BLaER1 treated with 17β-estradiol and CSF1 and Interleukin-3, amounts not matched to agents 10 nM and 100 nM (cell line): ENCODE measurements at regions not wholly inside any gene's neighbourhood (a gene's known extent, or its start where the extent isn't known, plus 50 kb on each side); places are given as distances from the start of the nearest gene placed in this dataset.

ENCODE experiments used
- H3K27ac ChIP-seq, 11 experiments: shearing (Covaris generic); formaldehyde crosslinking; 2 replicates each; pipeline ENCODE4 v1.8.1; 2022
- H3K27me3 ChIP-seq, 11 experiments: shearing (Covaris generic); formaldehyde crosslinking; 2 replicates each; pipeline ENCODE4 v1.8.1; 2022
- H3K36me3 ChIP-seq, 11 experiments: shearing (Covaris generic); formaldehyde crosslinking; 2 replicates each; pipeline ENCODE4 v1.8.1; 2022
- H3K4me1 ChIP-seq, 10 experiments: shearing (Covaris generic); formaldehyde crosslinking; 2 replicates each; pipeline ENCODE4 v1.8.1; 2022
- H3K4me2 ChIP-seq, 11 experiments: shearing (Covaris generic); formaldehyde crosslinking; 2 replicates each; pipeline ENCODE4 v1.8.1; 2022
- H3K4me3 ChIP-seq, 10 experiments: shearing (Covaris generic); formaldehyde crosslinking; 2 replicates each; pipeline ENCODE4 v1.8.1; 2022
- H3K9ac ChIP-seq, 11 experiments: shearing (Covaris generic); formaldehyde crosslinking; 2 replicates each; pipeline ENCODE4 v1.8.1; 2022
- H3K9me3 ChIP-seq, 11 experiments: shearing (Covaris generic); formaldehyde crosslinking; replicated peaks in 1 of 11; 2 replicates each; pipeline ENCODE4 v1.8.1; 2022
- H4K20me1 ChIP-seq, 11 experiments: shearing (Covaris generic); formaldehyde crosslinking; 2 replicates each; pipeline ENCODE4 v1.8.1; 2022
- Cebpa-rat ChIP-seq, 11 experiments: shearing (Covaris generic); IDR thresholded peaks; 2 replicates each; pipeline ENCODE4 v1.8.1; 2022

GRCh38 chr1:232239522-232239921 lies 390.4 kb downstream of the SIPA1L2 start:
- H3K36me3 ChIP-seq: no peaks in the 10 kb centered on the region
- no peak overlapping the region for H3K27ac ChIP-seq
- H3K4me3 ChIP-seq: no peak overlapping the region
- H3K9ac ChIP-seq: no peak overlapping the region
- TF ChIP-seq Cebpa-rat (IDR thresholded peaks at IDR 0.05): no peak
- H3K27me3 ChIP-seq: peaks cover 0 to 86% (median 0%) of the 10 kb centered on the region in 11 experiments; a peak in 6 of 22 replicates
- peaks cover 0 to 6% (median 0%) of the 10 kb centered on the region in 10 experiments; a peak in 3 of 20 replicates for H3K4me1 ChIP-seq
- no peak overlapping the region for H3K4me2 ChIP-seq
- peaks cover 0 to 24% (median 7%) of the 10 kb centered on the region in 11 experiments; a peak in 11 of 22 replicates for H3K9me3 ChIP-seq
- no peaks in the 10 kb centered on the region for H4K20me1 ChIP-seq

DNA sequence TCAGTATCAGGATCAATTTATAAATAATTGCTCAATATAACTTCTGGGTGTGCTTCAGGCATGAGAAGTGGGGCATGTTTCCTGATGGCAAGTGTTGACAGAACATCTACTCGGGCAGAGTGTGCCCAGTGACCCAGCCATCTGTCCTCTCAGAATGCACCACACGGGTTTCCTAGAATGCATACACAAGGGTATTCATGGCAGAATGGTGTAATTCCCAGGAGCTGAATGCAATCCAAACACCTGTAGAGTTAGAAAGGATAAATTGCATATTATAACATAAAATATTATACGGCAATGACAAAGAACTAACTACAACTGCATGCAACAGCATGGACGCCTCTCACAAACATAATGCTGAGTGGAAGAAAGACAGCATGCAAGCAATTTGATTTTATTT lies 391.9 kb downstream of the SIPA1L2 start:
- no peak for TF ChIP-seq Cebpa-rat (IDR thresholded peaks at IDR 0.05)
- Histone ChIP-seq H3K4me3 (no peak overlapping the region; a peak in 1 of 20 replicates), H3K27ac (no peak overlapping the region), H3K4me1 (peaks cover 0 to 6% (median 0%) of the 10 kb centered on the region in 10 experiments; a peak in 3 of 20 replicates), H3K9ac (no peak overlapping the region), H4K20me1 (no peaks in the 10 kb centered on the region), H3K4me2 (peak overlapping the region in 1 of 11 experiments; percentile 9; a peak in 1 of 22 replicates), H3K9me3 (peaks cover 0 to 24% (median 7%) of the 10 kb centered on the region in 11 experiments; a peak in 11 of 22 replicates), H3K36me3 (no peaks in the 10 kb centered on the region), H3K27me3 (peaks cover 0 to 71% (median 0%) of the 10 kb centered on the region in 11 experiments; a peak in 4 of 22 replicates)

- no peak overlapping the region for H3K4me3 ChIP-seq
- TF ChIP-seq Cebpa-rat (IDR thresholded peaks at IDR 0.05): no peak
- H3K4me2 ChIP-seq: no peak overlapping the region
- H3K9me3 ChIP-seq: peaks cover 0 to 8% (median 0%) of the 10 kb centered on the region in 11 experiments; a peak in 2 of 22 replicates
- no peaks in the 10 kb centered on the region for H4K20me1 ChIP-seq
- H3K36me3 ChIP-seq: no peaks in the 10 kb centered on the region
- H3K4me1 ChIP-seq: no peaks in the 10 kb centered on the region
- no peaks in the 10 kb centered on the region for H3K27me3 ChIP-seq
- no peak overlapping the region for H3K27ac ChIP-seq
- no peak overlapping the region for H3K9ac ChIP-seq
Observed at GRCh38 chr1:232227306-232227705, 402.6 kb downstream of the SIPA1L2 start.

- Histone ChIP-seq H3K4me2 (no peak overlapping the region), H4K20me1 (no peaks in the 10 kb centered on the region), H3K36me3 (no peaks in the 10 kb centered on the region), H3K27me3 (no peaks in the 10 kb centered on the region), H3K9ac (no peak overlapping the region), H3K9me3 (peaks cover 0 to 8% (median 0%) of the 10 kb centered on the region in 11 experiments; a peak in 2 of 22 replicates), H3K27ac (no peak overlapping the region), H3K4me1 (no peaks in the 10 kb centered on the region), H3K4me3 (no peak overlapping the region)
- no peak for TF ChIP-seq Cebpa-rat (IDR thresholded peaks at IDR 0.05)
Observed at GRCh38 chr1:232226197-232226712, 403.7 kb downstream of the SIPA1L2 start.

DNA sequence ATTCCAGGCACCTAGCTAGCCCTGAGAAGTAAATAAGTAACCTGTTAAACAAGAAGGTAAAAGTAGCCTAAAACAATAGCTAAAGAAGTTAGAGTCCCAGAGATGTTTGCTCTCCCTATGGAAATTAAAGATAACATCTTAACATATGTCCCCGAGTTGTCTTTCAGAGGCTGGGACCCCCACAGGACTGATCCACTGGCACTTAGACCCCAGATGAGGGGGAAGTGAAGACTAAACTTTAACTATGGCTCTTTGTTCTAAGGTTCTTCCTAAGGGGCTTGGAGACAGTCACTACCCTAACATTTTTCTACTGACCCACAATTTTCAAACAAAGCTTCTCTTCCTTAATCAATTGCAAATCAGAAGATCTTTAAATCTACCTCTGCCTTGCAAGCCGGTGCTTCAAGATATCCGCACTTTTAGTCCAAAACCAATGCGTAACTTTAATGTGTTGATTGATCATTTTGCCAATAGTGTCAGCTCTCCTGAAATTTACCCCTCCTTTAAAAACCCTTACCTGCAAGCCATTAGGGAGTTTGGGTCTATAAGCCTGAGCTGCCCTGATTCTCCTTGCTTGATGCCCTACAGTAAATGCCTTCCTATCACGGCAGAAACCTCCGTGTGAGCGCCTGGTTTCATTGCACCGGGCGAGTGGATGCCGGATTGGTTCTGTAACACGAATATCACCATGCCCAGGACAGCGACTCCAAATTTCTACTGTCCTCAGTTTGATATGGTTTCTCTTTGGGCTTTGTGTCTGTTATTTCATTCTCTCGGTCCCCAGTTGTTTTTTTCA lies 404.4 kb downstream of the SIPA1L2 start:
- Histone ChIP-seq H3K27ac (no peak overlapping the region), H4K20me1 (no peaks in the 10 kb centered on the region), H3K4me2 (no peak overlapping the region), H3K4me3 (no peak overlapping the region), H3K4me1 (no peaks in the 10 kb centered on the region), H3K9ac (no peak overlapping the region), H3K36me3 (no peaks in the 10 kb centered on the region), H3K27me3 (no peaks in the 10 kb centered on the region), H3K9me3 (peaks cover 0 to 8% (median 0%) of the 10 kb centered on the region in 11 experiments; a peak in 2 of 22 replicates)
- no peak for TF ChIP-seq Cebpa-rat (IDR thresholded peaks at IDR 0.05)

DNA sequence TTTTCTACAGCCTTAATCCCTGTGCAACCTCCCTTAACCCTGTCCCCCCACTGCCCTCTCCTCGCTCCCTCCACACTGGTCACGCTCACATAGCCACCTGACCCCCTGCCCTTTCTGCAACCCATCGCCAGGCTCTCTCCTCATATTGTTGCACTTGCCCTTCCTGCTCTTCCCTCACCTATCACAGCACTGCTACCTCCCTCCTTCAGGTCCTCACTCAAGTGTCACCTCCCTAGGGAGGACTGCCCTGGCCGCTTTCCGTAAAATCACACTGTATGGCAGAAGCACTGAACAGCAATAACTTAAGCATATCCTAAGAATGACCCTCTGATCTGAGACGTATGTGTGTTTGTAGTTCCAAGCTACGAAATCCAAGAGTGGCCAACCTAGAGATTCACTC lies 406.0 kb downstream of the SIPA1L2 start:
- Histone ChIP-seq H3K36me3 (no peaks in the 10 kb centered on the region), H3K4me3 (no peak overlapping the region), H4K20me1 (no peaks in the 10 kb centered on the region), H3K9ac (no peak overlapping the region), H3K4me2 (no peak overlapping the region), H3K4me1 (no peaks in the 10 kb centered on the region), H3K27me3 (no peaks in the 10 kb centered on the region), H3K9me3 (no peaks in the 10 kb centered on the region), H3K27ac (no peak overlapping the region)
- TF ChIP-seq Cebpa-rat (IDR thresholded peaks at IDR 0.05): no peak

GRCh38 chr1:232223183-232223708 lies 406.7 kb downstream of the SIPA1L2 start:
- no peaks in the 10 kb centered on the region for H3K36me3 ChIP-seq
- H3K4me3 ChIP-seq: no peak overlapping the region
- H3K9ac ChIP-seq: no peak overlapping the region
- H3K9me3 ChIP-seq: no peaks in the 10 kb centered on the region
- TF ChIP-seq Cebpa-rat (IDR thresholded peaks at IDR 0.05): no peak
- no peak overlapping the region for H3K4me2 ChIP-seq
- H3K27me3 ChIP-seq: no peaks in the 10 kb centered on the region
- H4K20me1 ChIP-seq: no peaks in the 10 kb centered on the region
- no peaks in the 10 kb centered on the region for H3K4me1 ChIP-seq
- no peak overlapping the region for H3K27ac ChIP-seq

DNA sequence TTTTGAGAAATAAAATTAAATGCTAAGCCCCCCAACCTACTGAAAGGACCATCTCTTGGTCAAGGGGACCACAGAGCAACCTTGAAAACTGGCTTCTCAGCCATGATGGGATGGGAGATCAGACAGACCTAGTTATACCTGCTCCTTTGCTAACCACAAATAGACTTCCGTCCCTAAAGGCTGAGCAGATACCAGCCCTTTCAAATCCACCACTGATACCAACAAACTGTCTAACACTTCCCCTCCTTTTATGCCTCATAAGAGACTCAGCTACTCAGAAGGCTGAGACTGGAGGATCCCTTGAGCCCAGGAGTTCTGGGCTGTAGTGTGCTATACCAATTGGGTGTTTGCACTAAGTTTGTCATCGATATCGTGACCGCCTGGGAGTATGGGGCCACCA lies 407.3 kb downstream of the SIPA1L2 start:
- no peak overlapping the region for H3K4me3 ChIP-seq
- no peak overlapping the region for H3K4me2 ChIP-seq
- H3K9me3 ChIP-seq: no peaks in the 10 kb centered on the region
- no peak for TF ChIP-seq Cebpa-rat (IDR thresholded peaks at IDR 0.05)
- H3K4me1 ChIP-seq: no peaks in the 10 kb centered on the region
- H3K36me3 ChIP-seq: no peaks in the 10 kb centered on the region
- no peaks in the 10 kb centered on the region for H4K20me1 ChIP-seq
- no peak overlapping the region for H3K27ac ChIP-seq
- no peaks in the 10 kb centered on the region for H3K27me3 ChIP-seq
- H3K9ac ChIP-seq: no peak overlapping the region

DNA sequence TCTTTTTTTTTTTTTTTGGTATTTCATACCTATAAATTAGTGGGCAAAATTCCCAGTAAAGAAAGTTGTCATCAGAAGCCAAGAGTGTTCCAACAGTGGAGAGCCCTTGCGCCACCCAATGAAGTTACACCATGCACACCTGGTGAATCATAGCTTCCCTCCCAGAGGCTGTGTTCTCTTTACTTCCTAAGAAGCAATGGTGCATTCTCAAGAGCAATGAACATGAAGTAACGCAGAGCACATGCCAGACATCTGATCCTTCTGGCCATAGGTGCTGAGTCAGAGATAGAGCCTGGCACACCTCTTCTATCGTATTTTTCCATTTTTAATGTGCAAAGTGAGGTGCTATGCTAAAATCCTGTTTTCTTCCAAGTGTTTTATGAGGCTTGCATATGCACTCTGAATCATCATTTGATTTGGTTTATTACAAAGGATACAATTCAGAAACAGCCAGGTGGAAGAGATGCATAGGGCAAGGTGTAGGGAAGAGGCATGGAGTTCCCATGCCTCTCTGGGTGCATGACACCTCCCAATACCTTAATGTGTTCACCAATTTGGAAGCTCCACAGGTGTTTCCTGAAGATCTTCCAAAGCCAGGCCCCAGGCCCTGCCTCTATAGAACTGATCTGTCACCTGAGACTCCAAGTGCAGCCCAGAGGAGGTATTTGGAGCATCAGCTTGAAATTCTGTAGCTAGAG lies 408.0 kb downstream of the SIPA1L2 start:
- Histone ChIP-seq H3K27ac (no peak overlapping the region), H3K36me3 (no peaks in the 10 kb centered on the region), H3K4me3 (no peak overlapping the region), H3K9ac (no peak overlapping the region), H3K27me3 (no peaks in the 10 kb centered on the region), H3K4me1 (no peaks in the 10 kb centered on the region), H3K4me2 (no peak overlapping the region), H3K9me3 (no peaks in the 10 kb centered on the region), H4K20me1 (no peaks in the 10 kb centered on the region)
- TF ChIP-seq Cebpa-rat (IDR thresholded peaks at IDR 0.05): no peak
